ENCODE measurements at regions not wholly inside any gene's neighbourhood (a gene's known extent, or its start where the extent isn't known, plus 50 kb on each side); places are given as distances from the start of the nearest gene placed in this dataset.

DNA sequence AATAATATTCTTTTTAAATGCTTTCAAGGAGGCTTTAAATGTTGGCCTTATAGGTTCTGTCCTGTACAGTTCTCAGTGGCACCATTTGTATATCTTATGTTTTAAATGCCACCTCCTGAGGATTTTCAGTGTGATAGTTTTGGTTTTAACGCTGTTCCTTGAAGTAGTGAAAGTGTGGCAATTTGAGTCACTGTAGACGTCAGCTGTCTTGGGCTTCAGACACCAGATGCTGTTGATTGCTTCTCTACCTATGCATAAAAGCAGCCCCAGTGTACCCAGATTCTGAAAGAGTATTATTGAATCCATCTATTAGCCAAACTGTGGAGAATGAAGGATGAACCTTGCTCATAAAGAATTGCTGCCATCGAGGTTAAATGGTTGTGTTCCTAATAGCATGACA is 316.8 kb upstream of the GBE1 start (continued):
- TF ChIP-seq, protein P1, sequence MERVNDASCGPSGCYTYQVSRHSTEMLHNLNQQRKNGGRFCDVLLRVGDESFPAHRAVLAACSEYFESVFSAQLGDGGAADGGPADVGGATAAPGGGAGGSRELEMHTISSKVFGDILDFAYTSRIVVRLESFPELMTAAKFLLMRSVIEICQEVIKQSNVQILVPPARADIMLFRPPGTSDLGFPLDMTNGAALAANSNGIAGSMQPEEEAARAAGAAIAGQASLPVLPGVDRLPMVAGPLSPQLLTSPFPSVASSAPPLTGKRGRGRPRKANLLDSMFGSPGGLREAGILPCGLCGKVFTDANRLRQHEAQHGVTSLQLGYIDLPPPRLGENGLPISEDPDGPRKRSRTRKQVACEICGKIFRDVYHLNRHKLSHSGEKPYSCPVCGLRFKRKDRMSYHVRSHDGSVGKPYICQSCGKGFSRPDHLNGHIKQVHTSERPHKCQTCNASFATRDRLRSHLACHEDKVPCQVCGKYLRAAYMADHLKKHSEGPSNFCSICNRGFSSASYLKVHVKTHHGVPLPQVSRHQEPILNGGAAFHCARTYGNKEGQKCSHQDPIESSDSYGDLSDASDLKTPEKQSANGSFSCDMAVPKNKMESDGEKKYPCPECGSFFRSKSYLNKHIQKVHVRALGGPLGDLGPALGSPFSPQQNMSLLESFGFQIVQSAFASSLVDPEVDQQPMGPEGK (CRISPR knock-in tag; IDR thresholded peaks at IDR 0.05; ENCODE audit: borderline replicate concordance): no peak
- no peak for TF ChIP-seq ESRRG (CRISPR knock-in tag; IDR thresholded peaks at IDR 0.05)
- no peak for TF ChIP-seq ZFP30 (CRISPR knock-in tag; IDR thresholded peaks at IDR 0.05)

DNA sequence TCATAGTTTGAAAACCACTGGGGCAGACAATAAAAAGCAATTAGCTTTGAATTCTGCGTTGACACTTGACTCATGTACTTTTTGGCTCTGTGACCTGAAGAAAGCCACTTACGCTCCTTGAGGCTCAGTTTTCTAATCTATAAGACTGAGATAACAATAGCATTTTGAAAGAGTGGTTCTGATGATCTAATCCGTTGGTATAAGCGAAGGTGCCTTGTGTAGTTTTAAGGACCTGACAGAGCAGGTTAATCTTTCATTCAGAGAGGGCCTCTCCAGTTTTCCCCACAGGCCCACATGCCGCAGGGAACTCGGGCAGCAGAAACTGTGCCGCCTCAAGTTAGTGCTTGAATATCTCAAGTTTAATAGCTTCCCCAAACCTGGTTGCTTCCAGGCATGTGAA is 306.0 kb upstream of the GBE1 start:
- no peak for ATAC-seq
- TF ChIP-seq ISL1 (CRISPR knock-in tag; IDR thresholded peaks at IDR 0.05) (no peak), OSR1 (CRISPR knock-in tag; IDR thresholded peaks at IDR 0.05) (no peak), ARNTL (CRISPR knock-in tag; IDR thresholded peaks at IDR 0.05; ENCODE audit: borderline replicate concordance, low read depth) (no peak), BACH2 (CRISPR knock-in tag; IDR thresholded peaks at IDR 0.05; ENCODE audit: borderline replicate concordance) (no peak), TOX (CRISPR knock-in tag; IDR thresholded peaks at IDR 0.05; ENCODE audit: borderline replicate concordance) (no peak), ZNF8 (CRISPR knock-in tag; IDR thresholded peaks at IDR 0.05) (no peak), ESRRG (CRISPR knock-in tag; IDR thresholded peaks at IDR 0.05) (no peak), ZNF70 (CRISPR knock-in tag; IDR thresholded peaks at IDR 0.05) (no peak), ZNF565 (CRISPR knock-in tag; conservative IDR thresholded peaks at IDR 0.05; ENCODE audit: low read depth) (no peak), GLIS3 (CRISPR knock-in tag; IDR thresholded peaks at IDR 0.05) (no peak), CSRNP3 (CRISPR knock-in tag; IDR thresholded peaks at IDR 0.05) (no peak), SNAI2 (CRISPR knock-in tag; IDR thresholded peaks at IDR 0.05) (no peak), ZC3H10 (CRISPR knock-in tag; IDR thresholded peaks at IDR 0.05) (no peak), TCF4 (CRISPR knock-in tag; IDR thresholded peaks at IDR 0.05; ENCODE audit: borderline replicate concordance) (no peak), PPARA (CRISPR knock-in tag; IDR thresholded peaks at IDR 0.05; ENCODE audit: borderline replicate concordance) (no peak)
- TF ChIP-seq, protein P1 (CRISPR knock-in tag; IDR thresholded peaks at IDR 0.05; ENCODE audit: borderline replicate concordance): no peak
- TF ChIP-seq, protein P2, sequence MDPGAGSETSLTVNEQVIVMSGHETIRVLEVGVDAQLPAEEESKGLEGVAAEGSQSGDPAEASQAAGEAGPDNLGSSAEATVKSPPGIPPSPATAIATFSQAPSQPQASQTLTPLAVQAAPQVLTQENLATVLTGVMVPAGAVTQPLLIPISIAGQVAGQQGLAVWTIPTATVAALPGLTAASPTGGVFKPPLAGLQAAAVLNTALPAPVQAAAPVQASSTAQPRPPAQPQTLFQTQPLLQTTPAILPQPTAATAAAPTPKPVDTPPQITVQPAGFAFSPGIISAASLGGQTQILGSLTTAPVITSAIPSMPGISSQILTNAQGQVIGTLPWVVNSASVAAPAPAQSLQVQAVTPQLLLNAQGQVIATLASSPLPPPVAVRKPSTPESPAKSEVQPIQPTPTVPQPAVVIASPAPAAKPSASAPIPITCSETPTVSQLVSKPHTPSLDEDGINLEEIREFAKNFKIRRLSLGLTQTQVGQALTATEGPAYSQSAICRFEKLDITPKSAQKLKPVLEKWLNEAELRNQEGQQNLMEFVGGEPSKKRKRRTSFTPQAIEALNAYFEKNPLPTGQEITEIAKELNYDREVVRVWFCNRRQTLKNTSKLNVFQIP (CRISPR knock-in tag; IDR thresholded peaks at IDR 0.05; ENCODE audit: borderline replicate concordance, low read depth): no peak
- TF ChIP-seq, protein P3, sequence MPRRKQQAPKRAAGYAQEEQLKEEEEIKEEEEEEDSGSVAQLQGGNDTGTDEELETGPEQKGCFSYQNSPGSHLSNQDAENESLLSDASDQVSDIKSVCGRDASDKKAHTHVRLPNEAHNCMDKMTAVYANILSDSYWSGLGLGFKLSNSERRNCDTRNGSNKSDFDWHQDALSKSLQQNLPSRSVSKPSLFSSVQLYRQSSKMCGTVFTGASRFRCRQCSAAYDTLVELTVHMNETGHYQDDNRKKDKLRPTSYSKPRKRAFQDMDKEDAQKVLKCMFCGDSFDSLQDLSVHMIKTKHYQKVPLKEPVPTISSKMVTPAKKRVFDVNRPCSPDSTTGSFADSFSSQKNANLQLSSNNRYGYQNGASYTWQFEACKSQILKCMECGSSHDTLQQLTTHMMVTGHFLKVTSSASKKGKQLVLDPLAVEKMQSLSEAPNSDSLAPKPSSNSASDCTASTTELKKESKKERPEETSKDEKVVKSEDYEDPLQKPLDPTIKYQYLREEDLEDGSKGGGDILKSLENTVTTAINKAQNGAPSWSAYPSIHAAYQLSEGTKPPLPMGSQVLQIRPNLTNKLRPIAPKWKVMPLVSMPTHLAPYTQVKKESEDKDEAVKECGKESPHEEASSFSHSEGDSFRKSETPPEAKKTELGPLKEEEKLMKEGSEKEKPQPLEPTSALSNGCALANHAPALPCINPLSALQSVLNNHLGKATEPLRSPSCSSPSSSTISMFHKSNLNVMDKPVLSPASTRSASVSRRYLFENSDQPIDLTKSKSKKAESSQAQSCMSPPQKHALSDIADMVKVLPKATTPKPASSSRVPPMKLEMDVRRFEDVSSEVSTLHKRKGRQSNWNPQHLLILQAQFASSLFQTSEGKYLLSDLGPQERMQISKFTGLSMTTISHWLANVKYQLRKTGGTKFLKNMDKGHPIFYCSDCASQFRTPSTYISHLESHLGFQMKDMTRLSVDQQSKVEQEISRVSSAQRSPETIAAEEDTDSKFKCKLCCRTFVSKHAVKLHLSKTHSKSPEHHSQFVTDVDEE (CRISPR knock-in tag; IDR thresholded peaks at IDR 0.05): no peak

- ATAC-seq: no peak
- TF ChIP-seq, protein P1 (CRISPR knock-in tag; IDR thresholded peaks at IDR 0.05; ENCODE audit: borderline replicate concordance): no peak
- TF ChIP-seq, protein P4, sequence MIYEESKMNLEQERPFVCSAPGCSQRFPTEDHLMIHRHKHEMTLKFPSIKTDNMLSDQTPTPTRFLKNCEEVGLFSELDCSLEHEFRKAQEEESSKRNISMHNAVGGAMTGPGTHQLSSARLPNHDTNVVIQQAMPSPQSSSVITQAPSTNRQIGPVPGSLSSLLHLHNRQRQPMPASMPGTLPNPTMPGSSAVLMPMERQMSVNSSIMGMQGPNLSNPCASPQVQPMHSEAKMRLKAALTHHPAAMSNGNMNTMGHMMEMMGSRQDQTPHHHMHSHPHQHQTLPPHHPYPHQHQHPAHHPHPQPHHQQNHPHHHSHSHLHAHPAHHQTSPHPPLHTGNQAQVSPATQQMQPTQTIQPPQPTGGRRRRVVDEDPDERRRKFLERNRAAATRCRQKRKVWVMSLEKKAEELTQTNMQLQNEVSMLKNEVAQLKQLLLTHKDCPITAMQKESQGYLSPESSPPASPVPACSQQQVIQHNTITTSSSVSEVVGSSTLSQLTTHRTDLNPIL (CRISPR knock-in tag; IDR thresholded peaks at IDR 0.05; ENCODE audit: low read depth): no peak
- no peak for TF ChIP-seq BACH2 (CRISPR knock-in tag; IDR thresholded peaks at IDR 0.05; ENCODE audit: borderline replicate concordance)
- TF ChIP-seq, protein P3 (CRISPR knock-in tag; IDR thresholded peaks at IDR 0.05): no peak
- TF ChIP-seq ZC3H10 (CRISPR knock-in tag; IDR thresholded peaks at IDR 0.05): no peak
- TF ChIP-seq, protein P2 (CRISPR knock-in tag; IDR thresholded peaks at IDR 0.05; ENCODE audit: borderline replicate concordance, low read depth): no peak
Measured at GRCh38 chr3:82058809-82059208, 297.4 kb upstream of the GBE1 start.
